Heart right ventricle (tissue), 16 donors: ENCODE measurements at regions not wholly inside any gene's neighbourhood (a gene's known extent, or its start where the extent isn't known, plus 50 kb on each side); places are given as distances from the start of the nearest gene placed in this dataset.

Experiments
- ATAC-seq, 8 donors: fragments of 200-7000 bp; cut with Tn5 transposase; one replicate each; pipeline ENCODE4 v1.9.1; 2020; ENCODE audit warnings: mild to moderate bottlenecking in 8 of 8, moderate library complexity in 8 of 8, moderate number of reproducible peaks in 1 of 8
- DNase-seq, 2 donors: peaks; one replicate each; pipeline ENCODE4 v3.0.0-alpha.2; 2020
- H3K27ac ChIP-seq, 10 donors: fragments of 200-600 bp; sonication (generic) in 2 of 10; one replicate each; pipeline versions ENCODE4 v1.5.0 to v1.8.0; 2020 to 2022; ENCODE audit warnings: mild to moderate bottlenecking in 3 of 10
- H3K27me3 ChIP-seq, 7 donors: fragments of 200-600 bp; one replicate each; pipeline ENCODE4 v1.8.0; 2021 to 2022; ENCODE audit warnings: mild to moderate bottlenecking in 2 of 7
- H3K36me3 ChIP-seq, 9 donors: fragments of 200-600 bp; sonication (generic) in 1 of 9; one replicate each; pipeline versions ENCODE4 v1.5.0 to v1.8.0; 2020 to 2022; ENCODE audit warnings: mild to moderate bottlenecking in 2 of 9
- H3K4me1 ChIP-seq, 9 donors: fragments of 200-600 bp; sonication (generic) in 1 of 9; one replicate each; pipeline versions ENCODE4 v1.5.0 to v1.8.0; 2020 to 2022; ENCODE audit warnings: mild to moderate bottlenecking in 4 of 9
- H3K4me3 ChIP-seq, 10 donors: fragments of 200-600 bp; sonication (generic) in 2 of 10; one replicate each; pipeline versions ENCODE4 v1.5.0 to v1.8.0; 2020 to 2022; ENCODE audit warnings: mild to moderate bottlenecking in 7 of 10, moderate library complexity in 2 of 10
- H3K9me3 ChIP-seq, 11 donors: fragments of 200-600 bp in 10 of 11; sonication (generic) in 2 of 11; one replicate each; pipeline versions ENCODE4 v1.5.0 to v1.8.0; 2013 to 2022; ENCODE audit warnings: mild to moderate bottlenecking in 2 of 11, control low read depth in 1 of 11, moderate library complexity in 1 of 11
- CTCF ChIP-seq, 9 donors: fragments of 200-600 bp; sonication (generic) in 2 of 9; IDR thresholded peaks; one replicate each; pipeline versions ENCODE4 v1.5.0 to v1.8.0; 2021 to 2022; ENCODE audit warnings: antibody characterized with exemption in 9 of 9, mild to moderate bottlenecking in 5 of 9, moderate library complexity in 1 of 9
- WGBS, 2 donors: extraction: QIAGEN DNeasy Blood & Tissue Kit; methylation state at CpG; one replicate each; pipeline ENCODE4 v1.1.7; 2013; ENCODE audit warnings: inconsistent platforms in 1 of 2; 5-methylcytosine and 5-hydroxymethylcytosine counted together
- intact Hi-C, 10 donors: fragments of 100-400 bp; cut with DNase I; formaldehyde crosslinking; loops; one replicate each; pipeline versions ENCODE4 v1.11.1 to v1.14.2; 2022
- donor health status: Arrhythmogenic right ventricular cardiomyopathy.
- donor health status: ischemic (EF 13 %, LVEDD 7.1; RV severe dilation, severe dysfunction).
- donor health status: healthy with polysubstance abuse.
- donor health status: DM: no; HTN: yes; CAD: no.
- donor health status: DM: no; HTN: no; CAD: no.
- donor health status: ischemic (EF 25% LVEDD 6.9; RV normal size, moderate dysfunction).
- donor health status: ischemic (EF 25% LVEDD 5.7; RV mildly dilated, moderate dysfunction).
- donor health status: healthy.
- donor health status: DM: yes; HTN: yes; CAD: no.
- donor health status: Ischemic cardiomyopathy.
- donor health status: ischemic (EF 35%, LVEDD 5.7; RV mildly dilated, moderate dysfunction).
- donor health status: nonischemic (EF 11% LVEDD 7.7; RV severe dilation, severe dysfunction).
- donor health status: DM: yes; HTN: yes; CAD: no.
- donor health status: PGD.
- donor health status: ischemic (EF 29% LVEDD 5.4; RV normal size, mild dysfunction).
- donor health status: nonischemic (EF 23%, LVEDD 6.1; RV moderate dilation, normal function).

DNA sequence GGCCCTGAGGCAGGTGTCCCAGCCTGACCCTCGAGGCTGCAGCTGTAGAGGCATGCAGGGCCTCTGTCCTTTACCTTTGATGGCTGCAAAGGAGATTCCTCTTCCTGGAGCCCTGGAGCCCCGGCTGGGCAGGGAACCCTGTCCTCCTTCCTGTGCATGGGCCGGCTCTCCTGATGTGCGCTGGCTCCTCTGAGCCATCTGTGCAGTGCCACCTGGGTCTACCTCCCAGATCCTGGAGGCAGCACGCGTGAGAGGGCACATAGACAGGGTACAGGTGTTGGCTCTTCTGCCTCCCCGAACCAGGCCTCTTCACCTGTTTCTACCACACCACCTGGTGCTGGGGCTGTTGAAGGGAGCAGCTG is 115.1 kb downstream of the BEGAIN start:
- ATAC-seq: no peak
- 78 to 86% methylated on average over 7 of the region's 7 CpGs for WGBS, 2 donors
- DNase-seq: no peak
- H3K4me1 ChIP-seq: no peaks in the 10 kb centered on the region
- H3K4me3 ChIP-seq: no peak overlapping the region
- H3K27me3 ChIP-seq: no peaks in the 10 kb centered on the region
- H3K9me3 ChIP-seq: no peaks in the 10 kb centered on the region
- H3K27ac ChIP-seq: no peak overlapping the region
- TF ChIP-seq CTCF (IDR thresholded peaks at IDR 0.05): no peak
- peaks cover 0 to 17% (median 0%) of the 10 kb centered on the region in 9 donors for H3K36me3 ChIP-seq
- intact Hi-C loops: no loop called here

GRCh38 chr14:100472491-100472890 is 114.7 kb downstream of the BEGAIN start:
- ATAC-seq (no peak), DNase-seq (no peak)
- no peak overlapping the region for H3K4me3 ChIP-seq
- no peaks in the 10 kb centered on the region for H3K4me1 ChIP-seq
- H3K9me3 ChIP-seq: no peaks in the 10 kb centered on the region
- H3K27ac ChIP-seq: no peak overlapping the region
- TF ChIP-seq CTCF (IDR thresholded peaks at IDR 0.05): no peak
- no peaks in the 10 kb centered on the region for H3K27me3 ChIP-seq
- peaks cover 0 to 17% (median 0%) of the 10 kb centered on the region in 9 donors for H3K36me3 ChIP-seq
- intact Hi-C loops: no loop called here
- WGBS, 2 donors: 96 to 98% methylated on average over 7 of the region's 7 CpGs

- Histone ChIP-seq H3K36me3 (peaks cover 0 to 12% (median 0%) of the 10 kb centered on the region in 9 donors), H3K4me1 (no peaks in the 10 kb centered on the region), H3K27me3 (no peaks in the 10 kb centered on the region), H3K4me3 (no peak overlapping the region), H3K9me3 (no peaks in the 10 kb centered on the region), H3K27ac (no peak overlapping the region)
- ATAC-seq: no peak
- no peak for DNase-seq
- WGBS, 2 donors: 88 to 91% methylated on average over 3 of the region's 3 CpGs
- intact Hi-C loops: no loop called here
- no peak for TF ChIP-seq CTCF (IDR thresholded peaks at IDR 0.05)
Measured at GRCh38 chr14:100473249-100473648, 114.0 kb downstream of the BEGAIN start.

DNA sequence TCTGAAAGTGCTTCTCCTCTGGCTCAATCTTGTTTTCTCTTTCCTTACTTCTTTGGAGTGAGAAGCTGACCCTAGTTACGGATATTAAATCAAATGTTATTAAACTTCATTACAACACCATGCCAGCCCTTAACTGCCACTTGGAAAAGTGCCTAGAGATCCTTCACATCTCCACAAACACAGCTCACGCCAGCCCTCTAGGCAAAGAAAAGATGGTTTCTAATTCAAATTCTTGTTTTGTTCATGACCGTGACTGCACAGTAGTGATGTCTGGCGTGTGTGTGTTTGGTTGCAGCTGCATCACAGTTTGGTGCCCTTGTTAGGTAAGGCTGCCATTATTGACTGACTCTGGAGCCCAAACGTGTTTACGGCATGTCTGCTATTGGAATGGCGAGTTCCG is 113.0 kb downstream of the BEGAIN start:
- intact Hi-C loops: no loop called here

More for the DNA sequence above, 113.0 kb downstream of the BEGAIN start:
- Histone ChIP-seq H3K36me3 (peaks cover 0 to 10% (median 0%) of the 10 kb centered on the region in 9 donors), H3K4me1 (no peaks in the 10 kb centered on the region), H3K27me3 (no peaks in the 10 kb centered on the region), H3K4me3 (no peak overlapping the region), H3K9me3 (no peaks in the 10 kb centered on the region), H3K27ac (no peak overlapping the region)
- no peak for DNase-seq
- ATAC-seq: no peak
- 94 to 96% methylated on average over 8 of the region's 8 CpGs for WGBS, 2 donors
- no peak for TF ChIP-seq CTCF (IDR thresholded peaks at IDR 0.05)
